Spleen (tissue), 11 donors: ENCODE measurements at regions not wholly inside any gene's neighbourhood (a gene's known extent, or its start where the extent isn't known, plus 50 kb on each side); places are given as distances from the start of the nearest gene placed in this dataset.

ENCODE experiments used
- DNase-seq: peaks from one replicate; pipeline ENCODE4 v3.0.0-alpha.2; 2020
- H3K27ac ChIP-seq, 8 donors: fragments of 200-600 bp; sonication (generic) in 7 of 8; 1 replicate in 4 of 8; 2 replicates in 4 of 8; pipeline versions ENCODE4 v1.5.0 to v1.8.0; 2016 to 2021; ENCODE audit warnings: inconsistent platforms in 4 of 8, mild to moderate bottlenecking in 4 of 8, moderate library complexity in 1 of 8
- H3K27me3 ChIP-seq, 7 donors: fragments of 200-600 bp; sonication (generic) in 6 of 7; replicated peaks in 1 of 7; 1 replicate in 4 of 7; 2 replicates in 3 of 7; pipeline versions ENCODE4 v1.5.0 to v1.8.0; 2016 to 2021; ENCODE audit warnings: inconsistent platforms in 3 of 7, mild to moderate bottlenecking in 1 of 7
- H3K36me3 ChIP-seq, 6 donors: fragments of 200-600 bp; sonication (generic) in 5 of 6; 1 replicate in 4 of 6; 2 replicates in 2 of 6; pipeline versions ENCODE4 v1.5.0 to v1.8.0; 2016 to 2021; ENCODE audit warnings: inconsistent platforms in 2 of 6
- H3K4me1 ChIP-seq, 6 donors: fragments of 200-600 bp; sonication (generic) in 5 of 6; 1 replicate in 3 of 6; 2 replicates in 3 of 6; pipeline versions ENCODE4 v1.5.0 to v1.8.0; 2016 to 2021; ENCODE audit warnings: inconsistent platforms in 3 of 6
- H3K4me3 ChIP-seq, 8 donors: fragments of 200-600 bp; sonication (generic) in 7 of 8; 1 replicate in 4 of 8; 2 replicates in 4 of 8; pipeline versions ENCODE4 v1.5.0 to v1.8.0; 2016 to 2021; ENCODE audit warnings: inconsistent platforms in 4 of 8, mild to moderate bottlenecking in 4 of 8, moderate library complexity in 2 of 8
- H3K9me3 ChIP-seq, 8 donors: fragments of 200-600 bp; sonication (generic) in 7 of 8; 1 replicate in 4 of 8; 2 replicates in 4 of 8; pipeline versions ENCODE4 v1.5.0 to v1.8.0; 2016 to 2021; ENCODE audit warnings: inconsistent platforms in 4 of 8
- CTCF ChIP-seq, 11 experiments: fragments of 200-600 bp in 7 of 11; fragments of 450-650 bp in 4 of 11; sonication (generic) in 4 of 11; IDR thresholded peaks in 8 of 11; conservative IDR thresholded peaks in 3 of 11; 1 replicate in 7 of 11; 2 replicates in 4 of 11; pipeline versions ENCODE4 v1.4.0 to v1.8.0; 2016 to 2021; ENCODE audit warnings: antibody characterized with exemption in 11 of 11, inconsistent platforms in 4 of 11, mild to moderate bottlenecking in 1 of 11
- POLR2A ChIP-seq, 3 donors: fragments of 450-650 bp; IDR thresholded peaks; one replicate each; pipeline ENCODE4 v1.5.1; 2017; ENCODE audit warnings: antibody characterized with exemption in 3 of 3, mild to moderate bottlenecking in 1 of 3
- POLR2AphosphoS5 ChIP-seq, 3 donors: sonication (generic); formaldehyde crosslinking; IDR thresholded peaks; one replicate each; pipeline ENCODE4 v1.5.1; 2017; ENCODE audit warnings: antibody characterized with exemption in 3 of 3
- WGBS, 5 donors: extraction: QIAGEN DNeasy Blood & Tissue Kit in 3 of 5; methylation state at CpG; one replicate each; pipeline versions ENCODE4 v1.1.5 to v1.1.7; 2013 to 2018; 5-methylcytosine and 5-hydroxymethylcytosine counted together
- intact Hi-C: fragments of 100-400 bp; cut with DNase I; formaldehyde crosslinking; loops from one replicate; pipeline ENCODE4 v1.15.0; 2023; ENCODE audit warnings: low total_unique reads
- donor health status: healthy with polysubstance abuse.
- donor health status: DM: no; HTN: no; CAD: no; lungs with moderate emphysema.
- donor health status: DM: no; HTN: no; CAD: no.
- donor health status: Bipolar disorder and iron deficiency.
- donor health status: healthy.
- donor health status: DM: no; HTN: no; CAD: no.
- donor health status: DM: yes; HTN: yes; CAD: no.

- no peaks in the 10 kb centered on the region for H3K36me3 ChIP-seq
- TF ChIP-seq CTCF (IDR thresholded peaks at IDR 0.05 in 8 of 11, conservative IDR thresholded peaks at IDR 0.05 in 3 of 11) = no peak
- no peak for TF ChIP-seq POLR2A (IDR thresholded peaks at IDR 0.05)
- TF ChIP-seq POLR2AphosphoS5 (IDR thresholded peaks at IDR 0.05) = no peak
- H3K27ac ChIP-seq = no peak overlapping the region
- H3K27me3 ChIP-seq = peaks cover 0 to 26% (median 0%) of the 10 kb centered on the region in 7 donors
- 64 to 90% (median 70%) methylated on average over 4 of the region's 4 CpGs for WGBS, 5 donors
- intact Hi-C loops = no loop called here
- no peak overlapping the region for H3K4me3 ChIP-seq
- H3K9me3 ChIP-seq = no peaks in the 10 kb centered on the region
- DNase-seq = no peak
- no peaks in the 10 kb centered on the region for H3K4me1 ChIP-seq
These were observed 71.8 kb upstream of the ANKEF1 start for GRCh38 chr20:9963029-9963428.

- H3K9me3 ChIP-seq = no peaks in the 10 kb centered on the region
- intact Hi-C loops = no loop called here
- TF ChIP-seq POLR2AphosphoS5 (IDR thresholded peaks at IDR 0.05) = no peak
- TF ChIP-seq POLR2A (IDR thresholded peaks at IDR 0.05) = no peak
- no peak for TF ChIP-seq CTCF (IDR thresholded peaks at IDR 0.05 in 8 of 11, conservative IDR thresholded peaks at IDR 0.05 in 3 of 11)
- H3K27ac ChIP-seq = no peak overlapping the region
- no peak overlapping the region for H3K4me3 ChIP-seq
- H3K27me3 ChIP-seq = no peaks in the 10 kb centered on the region
- no peaks in the 10 kb centered on the region for H3K4me1 ChIP-seq
- DNase-seq = no peak
- no peaks in the 10 kb centered on the region for H3K36me3 ChIP-seq
These were observed 76.1 kb upstream of the ANKEF1 start for GRCh38 chr20:9958693-9959092.

- Histone ChIP-seq H3K4me1 (no peaks in the 10 kb centered on the region), H3K36me3 (no peaks in the 10 kb centered on the region), H3K9me3 (no peaks in the 10 kb centered on the region), H3K27ac (no peak overlapping the region), H3K27me3 (no peaks in the 10 kb centered on the region), H3K4me3 (no peak overlapping the region)
- 57 to 71% (median 67%) methylated on average over 3 of the region's 3 CpGs for WGBS, 5 donors
- no peak for DNase-seq
- intact Hi-C loops = no loop called here
- TF ChIP-seq POLR2A (IDR thresholded peaks at IDR 0.05) (no peak), CTCF (IDR thresholded peaks at IDR 0.05 in 8 of 11, conservative IDR thresholded peaks at IDR 0.05 in 3 of 11) (no peak), POLR2AphosphoS5 (IDR thresholded peaks at IDR 0.05) (no peak)
These were observed 79.1 kb upstream of the ANKEF1 start for GRCh38 chr20:9955646-9956045.

GRCh38 chr20:9949563-9949962 lies 85.2 kb upstream of the ANKEF1 start:
- Histone ChIP-seq H3K27me3 (no peaks in the 10 kb centered on the region), H3K27ac (no peak overlapping the region), H3K36me3 (no peaks in the 10 kb centered on the region), H3K9me3 (no peaks in the 10 kb centered on the region), H3K4me3 (no peak overlapping the region), H3K4me1 (no peaks in the 10 kb centered on the region)
- no peak for TF ChIP-seq CTCF (IDR thresholded peaks at IDR 0.05 in 8 of 11, conservative IDR thresholded peaks at IDR 0.05 in 3 of 11)
- no peak for TF ChIP-seq POLR2AphosphoS5 (IDR thresholded peaks at IDR 0.05)
- TF ChIP-seq POLR2A (IDR thresholded peaks at IDR 0.05) = no peak
- intact Hi-C loops = no loop called here
- WGBS, 5 donors = 20 to 77% (median 39%) methylated on average over 1 of the region's 1 CpG
- no peak for DNase-seq
